Smooth muscle cell (in vitro differentiated cells): ENCODE measurements at regions not wholly inside any gene's neighbourhood (a gene's known extent, or its start where the extent isn't known, plus 50 kb on each side); places are given as distances from the start of the nearest gene placed in this dataset.

Source experiments
- DNase-seq: peaks from one replicate; lab custom pipeline; 2025; ENCODE audit not compliant: unreplicated experiment; lab: John Stamatoyannopoulos, UW
- H2AFZ ChIP-seq: fragments of 200-600 bp; sonication (generic); 2 replicates; pipeline ENCODE4 v1.6.0; 2016; ENCODE audit warnings: antibody characterized with exemption, low read depth, mild to moderate bottlenecking
- H3F3A ChIP-seq: fragments of 200-600 bp; sonication (generic); 2 replicates; pipeline ENCODE4 v1.6.0; 2017; ENCODE audit warnings: antibody characterized with exemption, low read depth
- H3K27ac ChIP-seq: fragments of 200-600 bp; sonication (generic); 2 replicates; pipeline ENCODE4 v1.5.1; 2016; ENCODE audit warnings: low read depth, mild to moderate bottlenecking
- H3K27me3 ChIP-seq: fragments of 200-600 bp; sonication (generic); 2 replicates; pipeline ENCODE4 v1.6.1; 2016; ENCODE audit warnings: low read depth, mild to moderate bottlenecking
- H3K36me3 ChIP-seq: fragments of 200-600 bp; sonication (generic); 2 replicates; pipeline ENCODE4 v1.5.1; 2016; ENCODE audit warnings: low read depth
- H3K4me1 ChIP-seq: fragments of 200-600 bp; sonication (generic); 2 replicates; pipeline ENCODE4 v1.5.1; 2016; ENCODE audit warnings: low read depth
- H3K4me2 ChIP-seq: fragments of 200-600 bp; sonication (generic); 2 replicates; pipeline ENCODE4 v1.6.0; 2016; ENCODE audit warnings: mild to moderate bottlenecking
- H3K4me3 ChIP-seq: fragments of 200-600 bp; sonication (generic); 2 replicates; pipeline ENCODE4 v1.5.1; 2016; ENCODE audit warnings: mild to moderate bottlenecking
- H3K79me2 ChIP-seq: fragments of 200-600 bp; sonication (generic); 2 replicates; pipeline ENCODE4 v1.6.0; 2016; ENCODE audit warnings: low read depth, mild to moderate bottlenecking
- H3K9ac ChIP-seq: fragments of 200-600 bp; sonication (generic); 2 replicates; pipeline ENCODE4 v1.6.0; 2016; ENCODE audit warnings: low read depth
- H3K9me3 ChIP-seq: fragments of 200-600 bp; sonication (generic); replicated peaks from 2 replicates; pipeline ENCODE4 v1.5.1; 2016; ENCODE audit warnings: low read depth
- H4K20me1 ChIP-seq: fragments of 200-600 bp; sonication (generic); 2 replicates; pipeline ENCODE4 v1.6.0; 2016; ENCODE audit warnings: low read depth
- CTCF ChIP-seq: fragments of 200-600 bp; sonication (generic); IDR thresholded peaks from 2 replicates; pipeline ENCODE4 v1.5.1; 2017; ENCODE audit warnings: borderline replicate concordance, mild to moderate bottlenecking, antibody characterized with exemption; ENCODE audit not compliant: insufficient read depth, poor library complexity, severe bottlenecking
- WGBS: methylation state at CpG from one replicate; pipeline ENCODE4 v1.1.7; 2016; ENCODE audit warnings: low lambda C conversion rate; 5-methylcytosine and 5-hydroxymethylcytosine counted together

DNA sequence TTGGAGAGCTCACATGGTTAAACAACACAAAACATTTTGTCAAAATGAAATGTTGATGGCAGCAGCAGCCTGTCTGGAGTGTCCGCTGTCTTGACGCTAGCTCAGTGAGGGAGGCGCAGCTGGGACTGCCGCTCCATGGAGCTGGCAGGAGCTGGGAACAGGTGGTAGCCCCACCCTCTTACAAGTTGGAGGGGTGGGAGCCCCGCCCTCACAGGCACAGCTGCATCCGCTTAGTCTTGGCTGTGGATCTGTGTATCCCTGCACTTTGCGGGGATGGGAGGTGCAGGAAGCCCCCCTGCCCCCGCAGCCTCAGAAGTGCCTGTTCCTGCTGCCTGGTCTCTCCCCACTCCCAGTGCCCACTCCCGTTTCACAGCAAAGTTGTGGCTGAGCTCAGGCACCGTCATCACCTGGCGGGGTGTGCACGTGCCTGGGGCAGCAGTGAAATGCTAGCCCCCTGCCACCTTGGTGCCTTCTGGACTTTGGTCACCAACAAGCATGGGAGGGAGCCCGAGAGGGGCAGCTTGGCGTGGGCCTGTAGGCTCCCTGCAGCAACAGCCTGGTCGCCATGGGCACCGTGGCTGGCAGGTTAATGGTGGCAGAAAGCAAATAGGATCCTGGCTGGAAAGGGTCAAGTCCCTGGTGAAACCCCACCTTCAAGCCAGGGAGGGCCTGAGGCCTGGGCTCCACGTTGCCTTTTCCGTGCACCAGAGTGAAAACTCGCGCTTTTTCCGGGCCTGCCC lies 53.8 kb upstream of the CADM2 start:
- no peaks in the 10 kb centered on the region for H4K20me1 ChIP-seq
- H3K36me3 ChIP-seq = no peaks in the 10 kb centered on the region
- no peaks in the 10 kb centered on the region for H3K4me1 ChIP-seq
- H3K4me3 ChIP-seq = no peak overlapping the region
- no peak for DNase-seq
- H3K79me2 ChIP-seq = no peaks in the 10 kb centered on the region
- no peaks in the 10 kb centered on the region for H3K27me3 ChIP-seq
- no peak overlapping the region for H2AFZ ChIP-seq
- WGBS = 88% methylated on average over 21 of the region's 21 CpGs
- no peak overlapping the region for H3K27ac ChIP-seq
- TF ChIP-seq CTCF = no peak
- no peaks in the 10 kb centered on the region for H3F3A ChIP-seq
- no peak overlapping the region for H3K9ac ChIP-seq
- no peaks in the 10 kb centered on the region for H3K9me3 ChIP-seq
- no peak overlapping the region for H3K4me2 ChIP-seq

- Histone ChIP-seq H3K9me3 (no peaks in the 10 kb centered on the region), H2AFZ (no peak overlapping the region), H4K20me1 (no peaks in the 10 kb centered on the region), H3K27me3 (no peaks in the 10 kb centered on the region), H3K27ac (no peak overlapping the region), H3F3A (no peaks in the 10 kb centered on the region), H3K36me3 (no peaks in the 10 kb centered on the region), H3K79me2 (no peaks in the 10 kb centered on the region), H3K9ac (no peak overlapping the region), H3K4me3 (no peak overlapping the region), H3K4me2 (no peak overlapping the region), H3K4me1 (no peaks in the 10 kb centered on the region)
- TF ChIP-seq CTCF = no peak
- WGBS = 77% methylated on average over 5 of the region's 5 CpGs
- DNase-seq = no peak
Measured at GRCh38 chr3:84905556-84905920, 53.3 kb upstream of the CADM2 start.

GRCh38 chr3:84906065-84906464 lies 52.7 kb upstream of the CADM2 start:
- no peaks in the 10 kb centered on the region for H3K36me3 ChIP-seq
- WGBS = 78% methylated on average over 6 of the region's 6 CpGs

More at GRCh38 chr3:84906065-84906464, 52.7 kb upstream of the CADM2 start:
- H3F3A ChIP-seq = no peaks in the 10 kb centered on the region
- no peak for TF ChIP-seq CTCF
- no peaks in the 10 kb centered on the region for H3K27me3 ChIP-seq
- no peak overlapping the region for H3K27ac ChIP-seq
- H3K9ac ChIP-seq = no peak overlapping the region
- H4K20me1 ChIP-seq = no peaks in the 10 kb centered on the region
- no peak overlapping the region for H3K4me2 ChIP-seq
- no peaks in the 10 kb centered on the region for H3K9me3 ChIP-seq
- no peak for DNase-seq
- H3K4me3 ChIP-seq = no peak overlapping the region
- H3K79me2 ChIP-seq = no peaks in the 10 kb centered on the region
- no peak overlapping the region for H2AFZ ChIP-seq
- no peaks in the 10 kb centered on the region for H3K4me1 ChIP-seq
